LNCAP (cell line): ENCODE measurements at regions not wholly inside any gene's neighbourhood (a gene's known extent, or its start where the extent isn't known, plus 50 kb on each side); places are given as distances from the start of the nearest gene placed in this dataset.

Source experiments
- CTCF ChIP-seq: fragments of 450-650 bp; IDR thresholded peaks from 2 replicates; pipeline ENCODE4 v1.5.1; 2017; ENCODE audit warnings: mild to moderate bottlenecking

GRCh38 chr10:10712155-10712704 lies 305.4 kb upstream of the CELF2 start:
- no peak for TF ChIP-seq CTCF

- TF ChIP-seq CTCF, result no peak
Measured at GRCh38 chr10:10714327-10714726, 303.3 kb upstream of the CELF2 start.

GRCh38 chr10:10716972-10717371 lies 300.7 kb upstream of the CELF2 start:
- TF ChIP-seq CTCF, result no peak

GRCh38 chr10:10722422-10722821 lies 295.2 kb upstream of the CELF2 start:
- no peak for TF ChIP-seq CTCF

GRCh38 chr10:10725196-10725595 lies 292.5 kb upstream of the CELF2 start:
- TF ChIP-seq CTCF, result no peak

GRCh38 chr10:10726101-10726500 lies 291.6 kb upstream of the CELF2 start:
- TF ChIP-seq CTCF, result no peak

- TF ChIP-seq CTCF, result no peak
Measured at GRCh38 chr10:10727812-10728211, 289.9 kb upstream of the CELF2 start.

- no peak for TF ChIP-seq CTCF
Measured at GRCh38 chr10:10730471-10731043, 287.1 kb upstream of the CELF2 start.
